ENCODE measurements at regions not wholly inside any gene's neighbourhood (a gene's known extent, or its start where the extent isn't known, plus 50 kb on each side); places are given as distances from the start of the nearest gene placed in this dataset.
"Not testable (repeated sequence)": the region's sequence is repeated elsewhere in the genome, so short reads cannot be mapped to it uniquely, and the experiment has no call there.

DNA sequence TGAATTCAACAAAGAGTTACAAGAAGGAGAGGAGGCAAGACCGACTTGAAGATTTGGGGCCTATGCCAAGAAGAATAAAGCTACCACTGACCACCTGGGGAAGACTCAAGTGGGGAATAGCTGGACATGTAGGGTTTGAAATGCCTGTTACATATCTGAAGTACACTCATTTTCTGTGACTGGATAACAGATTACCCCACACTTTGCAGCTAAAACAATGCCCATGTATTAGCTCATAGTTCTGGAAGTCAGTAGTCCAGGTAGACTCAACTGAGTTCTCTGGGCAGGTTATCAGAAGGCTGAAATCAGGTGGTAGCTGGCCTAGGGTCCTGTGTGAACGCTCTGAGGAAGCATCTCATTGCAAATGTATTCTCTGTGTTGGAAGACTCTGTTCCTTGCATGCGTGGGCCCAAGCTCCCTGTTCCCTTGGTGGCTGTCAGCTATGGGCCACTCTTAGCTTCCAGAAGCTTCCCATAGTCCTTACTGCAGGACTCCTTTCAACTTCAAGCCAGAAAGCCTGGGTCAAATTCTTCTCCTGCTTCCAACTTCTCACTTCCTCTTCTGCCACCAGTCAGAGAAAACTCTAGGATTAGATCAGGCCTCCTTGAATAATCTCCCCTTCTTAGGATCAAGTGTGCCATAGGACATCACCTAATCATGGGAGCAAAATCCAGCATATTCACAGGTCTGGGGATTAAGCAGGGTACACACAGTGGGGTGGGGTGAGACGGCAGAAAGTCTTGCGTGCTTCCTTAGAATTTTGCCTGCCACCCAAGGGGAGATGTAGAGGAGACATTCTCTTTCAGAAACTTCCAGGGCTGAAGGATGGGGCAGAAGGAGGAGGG is 187.8 kb downstream of the SHQ1 start:
- no peak for DNase-seq (ENCODE audit: low spot score)

DNA sequence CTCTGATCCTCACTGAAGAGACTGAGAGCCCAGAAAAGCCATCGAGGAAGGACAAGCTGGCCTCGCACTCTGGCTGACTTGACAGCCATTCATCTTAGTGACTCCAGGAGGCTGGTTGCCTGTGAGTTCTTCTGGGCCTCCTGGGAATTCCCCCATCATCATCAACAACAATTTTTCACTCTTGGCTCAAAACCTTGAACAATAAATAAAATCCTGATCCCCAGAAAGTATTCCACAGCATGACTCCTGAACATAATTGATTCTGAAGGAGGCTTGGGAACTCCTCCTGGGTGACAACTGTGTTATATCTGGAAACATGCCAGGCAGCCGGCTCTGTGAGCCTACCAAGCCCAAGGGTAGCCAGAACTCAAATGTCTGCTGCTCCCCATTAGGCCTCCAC is 188.6 kb downstream of the SHQ1 start:
- no peak for DNase-seq (ENCODE audit: low spot score)

DNA sequence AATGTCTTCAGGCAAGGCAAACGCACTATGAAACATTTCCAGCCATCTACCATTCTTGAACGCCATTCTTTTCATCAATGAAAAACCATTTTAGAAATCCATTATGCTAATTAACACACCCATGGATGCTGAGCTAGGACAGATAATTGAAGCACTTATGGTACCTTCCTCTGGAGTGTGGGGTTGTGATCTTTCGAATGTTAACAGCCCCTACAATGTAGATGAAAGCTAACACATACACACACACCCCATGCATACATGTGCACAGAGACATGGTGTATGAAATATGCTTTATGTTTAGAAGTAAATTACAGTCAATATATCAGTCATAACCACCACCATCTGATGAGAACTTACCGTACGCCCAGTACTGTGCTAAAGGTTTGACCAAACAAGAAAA is 189.1 kb downstream of the SHQ1 start:
- DNase-seq (ENCODE audit: low spot score) = no peak

DNA sequence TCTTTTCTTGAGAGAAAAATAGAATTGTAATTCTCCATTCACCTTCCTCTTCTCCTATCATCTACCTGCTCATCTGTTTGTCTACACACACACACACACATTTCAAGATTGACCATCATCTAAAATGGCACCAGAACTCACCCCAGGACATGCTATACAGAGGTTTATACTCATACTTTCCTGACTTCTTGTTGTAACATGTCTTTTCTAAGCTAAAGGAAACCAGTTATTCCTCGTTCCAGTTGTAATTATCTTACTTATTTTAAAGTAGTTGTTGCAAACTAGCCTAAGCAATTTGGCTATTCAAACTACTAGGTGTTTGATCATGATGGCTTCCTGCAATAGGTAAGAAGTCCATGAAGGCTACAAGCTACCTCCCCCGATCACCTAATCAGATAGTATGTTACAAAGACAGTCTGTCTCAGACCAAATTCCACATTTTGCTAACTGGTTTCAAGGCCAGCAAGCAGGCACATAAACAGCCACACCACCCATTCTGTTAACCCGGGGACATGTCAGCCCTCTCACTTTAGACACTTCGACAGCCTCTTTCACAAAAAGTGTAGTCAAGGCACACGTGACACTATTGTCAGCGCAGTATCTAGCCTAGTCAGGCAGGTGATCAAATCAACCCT is 189.7 kb downstream of the SHQ1 start:
- DNase-seq (ENCODE audit: low spot score) = no peak

DNA sequence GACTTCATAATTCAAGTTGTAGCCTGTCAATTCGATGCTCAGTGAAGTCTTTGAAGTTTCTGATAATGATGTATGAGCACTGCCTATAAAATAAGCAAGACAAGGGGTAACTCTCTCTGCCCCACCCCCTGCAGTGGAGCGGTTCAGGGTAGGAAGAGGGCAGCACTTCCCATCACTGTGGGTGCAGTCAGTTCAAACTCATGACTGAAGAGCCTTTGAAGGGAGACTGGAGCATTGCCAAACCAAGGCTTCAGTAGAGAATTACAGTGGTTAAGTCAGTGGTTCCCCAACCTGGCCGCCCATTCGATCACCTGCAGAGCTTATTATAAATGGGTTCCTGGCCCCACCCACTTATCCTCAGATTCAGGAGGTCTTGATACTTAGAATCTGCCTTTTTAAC is 190.6 kb downstream of the SHQ1 start:
- DNase-seq (ENCODE audit: low spot score) = peak; percentile 50

DNA sequence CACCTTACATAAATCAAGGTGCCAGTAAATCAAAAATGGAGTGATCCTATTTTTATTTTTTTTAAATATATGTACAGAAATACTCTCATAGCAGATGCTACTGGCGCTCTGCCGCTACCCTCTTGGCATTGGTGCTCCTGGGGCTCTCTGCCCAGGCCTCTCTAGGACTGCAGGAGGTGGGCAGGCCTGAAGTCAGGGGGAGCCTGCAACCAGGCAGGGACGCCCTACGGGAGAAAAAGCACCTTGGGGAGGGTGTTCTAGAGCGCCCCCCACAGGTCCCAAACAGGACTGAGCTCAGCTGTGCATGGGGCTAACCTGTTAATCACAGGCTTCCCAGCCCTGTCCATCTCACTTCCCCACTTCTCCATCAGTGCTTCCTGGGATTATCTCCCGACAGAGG is 192.5 kb downstream of the SHQ1 start:
- DNase-seq (ENCODE audit: low spot score) = no peak

DNA sequence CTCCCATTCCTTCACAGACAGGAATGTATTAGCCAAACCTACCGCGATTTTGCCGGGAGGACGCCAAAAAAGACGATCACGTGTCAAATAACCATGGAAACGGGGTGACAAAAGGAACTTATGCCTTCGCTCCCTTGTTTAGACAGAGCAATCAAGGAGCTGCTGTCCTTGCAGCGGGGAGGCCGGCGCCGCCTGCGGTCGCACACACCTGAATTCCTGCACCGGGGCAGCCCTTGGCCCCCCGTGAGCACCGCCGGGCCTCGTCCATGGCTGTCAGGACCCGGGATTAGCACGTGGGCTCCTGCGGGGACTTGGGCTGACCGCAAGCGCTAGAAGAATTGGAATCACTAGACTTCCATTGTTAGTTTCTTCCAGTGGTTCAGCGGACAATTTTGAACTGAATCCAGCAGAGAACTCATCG is 193.1 kb downstream of the SHQ1 start:
- DNase-seq (ENCODE audit: low spot score) = peak; percentile 41

DNA sequence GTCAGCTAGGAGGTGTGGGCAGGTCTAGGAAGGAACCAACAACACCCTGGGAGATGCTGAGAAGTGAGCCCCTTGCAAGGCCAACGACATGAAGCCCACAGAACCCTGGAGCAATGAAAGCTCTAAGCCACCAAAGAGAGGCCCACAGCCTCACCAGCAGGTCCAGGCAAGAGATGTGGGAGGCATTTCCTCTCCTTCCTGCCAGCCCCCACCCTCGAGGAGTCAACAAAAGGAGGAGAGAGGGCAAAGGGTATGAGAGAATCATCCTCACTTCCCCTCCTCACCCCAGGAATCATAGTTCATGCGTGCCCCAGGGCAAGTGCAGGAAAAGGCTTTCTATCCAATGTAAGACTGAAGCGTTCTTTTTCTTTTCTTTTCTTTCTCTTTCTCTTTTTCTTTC is 195.8 kb downstream of the SHQ1 start:
- DNase-seq (ENCODE audit: low spot score) = no peak

DNA sequence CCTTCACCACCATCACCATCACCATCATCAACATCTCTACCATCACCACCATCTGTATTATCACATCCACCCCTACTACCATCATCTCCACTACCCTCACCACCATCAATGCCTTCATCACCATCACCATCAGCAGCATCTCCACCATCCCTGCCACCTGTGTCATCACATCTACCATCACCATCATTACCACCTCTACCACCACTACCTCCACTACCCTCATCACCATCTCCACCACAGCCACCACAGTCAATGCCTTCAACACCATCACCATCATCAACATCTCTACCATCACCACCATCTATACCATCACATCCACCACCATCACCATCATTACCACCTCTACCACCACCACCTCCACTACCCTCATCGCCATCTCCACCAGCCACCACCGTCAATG is 196.7 kb downstream of the SHQ1 start:
- no peak for DNase-seq (ENCODE audit: low spot score)

DNA sequence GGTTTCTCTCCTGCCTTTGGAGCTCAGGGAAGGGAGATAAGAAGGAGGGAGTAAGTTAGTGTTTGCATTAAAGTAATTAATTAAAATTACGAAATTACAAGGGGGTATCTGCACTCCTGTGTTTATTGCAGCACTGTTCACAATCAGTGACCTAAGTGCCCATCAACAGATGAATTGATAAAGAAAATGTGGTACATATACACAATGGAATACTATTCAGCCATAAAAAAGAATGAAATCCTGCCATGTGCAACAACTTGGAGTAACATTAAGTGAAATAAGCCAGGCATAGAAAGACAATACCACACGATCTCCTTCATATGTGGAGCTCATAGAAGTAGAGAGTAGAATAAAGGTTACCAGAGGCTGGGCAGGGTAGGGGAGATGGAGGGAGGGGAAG is 202.0 kb downstream of the SHQ1 start:
- no peak for DNase-seq (ENCODE audit: low spot score)

DNA sequence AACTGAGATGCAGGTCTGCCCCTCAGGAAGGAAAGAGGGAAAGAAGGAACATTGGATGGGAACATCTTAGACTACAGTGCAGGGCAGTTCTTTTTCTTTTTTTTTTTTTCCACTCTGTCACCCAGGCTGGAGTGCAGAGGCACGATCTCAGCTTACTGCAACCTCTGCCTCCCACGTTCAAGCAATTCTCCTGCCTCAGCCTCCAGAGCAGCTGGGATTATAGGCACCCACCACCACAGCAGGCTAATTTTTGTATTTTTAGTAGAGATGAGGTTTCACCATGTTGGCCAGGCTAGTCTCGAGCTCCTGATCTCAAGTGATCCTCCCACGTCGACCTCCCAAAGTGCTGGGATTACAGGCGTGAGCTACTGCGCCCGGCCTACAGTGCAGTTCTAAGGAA is 204.6 kb downstream of the SHQ1 start:
- not testable (repeated sequence) for DNase-seq (ENCODE audit: low spot score)

DNA sequence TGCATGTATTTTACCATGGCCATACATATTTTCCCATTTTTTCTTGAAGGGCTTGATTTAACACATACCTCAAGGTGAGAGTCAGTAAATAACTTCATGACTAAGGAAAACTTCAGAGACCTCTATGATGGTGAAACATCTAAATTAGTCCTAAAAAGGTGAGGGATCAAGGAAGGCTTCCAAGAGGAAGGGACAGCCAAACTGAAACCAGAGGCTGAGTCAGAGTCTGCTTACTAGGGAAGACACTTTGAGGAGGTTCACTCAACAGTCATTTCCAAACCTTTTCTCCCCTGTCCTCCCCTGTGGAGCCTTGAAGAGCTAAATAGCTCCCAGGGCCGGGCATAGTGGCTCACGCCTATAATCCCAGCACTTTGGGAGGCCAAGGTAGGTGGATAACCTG is 206.6 kb downstream of the SHQ1 start:
- no peak for DNase-seq (ENCODE audit: low spot score)

DNA sequence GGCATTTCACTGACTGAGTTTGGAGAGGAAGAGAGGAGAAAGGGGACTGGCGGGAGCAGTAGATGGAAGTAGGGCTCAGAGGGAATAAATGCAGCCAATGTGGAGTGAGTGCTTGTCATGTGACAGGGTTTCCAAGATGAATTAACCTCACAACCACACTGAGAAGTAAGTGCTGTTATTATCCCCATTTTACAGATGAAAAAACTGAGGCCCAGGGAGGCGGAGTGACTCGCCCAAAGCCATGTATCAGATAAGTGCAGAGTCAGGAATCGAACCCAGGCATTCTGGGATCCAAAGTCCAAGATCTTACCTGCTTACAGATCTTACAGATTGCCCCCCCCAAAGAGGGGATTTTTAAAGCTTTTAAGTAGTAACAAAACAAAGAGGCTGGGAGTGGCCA is 207.2 kb downstream of the SHQ1 start:
- DNase-seq (ENCODE audit: low spot score) = no peak

DNA sequence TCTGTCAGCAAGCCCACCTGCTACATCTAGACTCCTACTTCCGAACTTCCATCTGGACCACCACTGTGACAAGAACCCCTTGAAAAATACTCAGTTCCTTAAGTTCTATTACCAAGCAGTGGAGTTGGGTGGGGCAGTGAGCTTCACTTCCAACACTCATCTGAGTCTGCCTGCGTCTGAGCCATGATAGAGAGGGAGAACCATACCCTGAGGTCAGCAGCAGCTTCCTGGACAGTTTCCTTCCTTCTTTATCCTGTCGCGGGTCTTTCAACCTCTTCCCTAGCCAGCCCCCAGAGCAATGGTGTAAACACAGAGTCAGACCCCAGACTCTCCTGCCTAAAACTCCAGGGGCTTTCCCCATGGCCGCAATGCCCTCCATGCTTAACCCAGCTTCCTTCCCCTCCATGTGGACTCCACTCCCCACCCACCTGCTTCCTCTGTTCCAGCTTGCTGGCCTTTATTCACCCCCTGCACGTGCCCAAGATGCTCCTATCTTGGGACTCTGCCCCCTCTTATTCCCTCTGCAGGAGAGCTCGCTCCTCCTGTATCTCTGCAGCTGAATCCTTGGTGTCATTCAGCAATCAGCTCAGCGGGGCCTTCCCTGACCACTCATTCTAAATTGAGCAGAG is 211.2 kb downstream of the SHQ1 start:
- DNase-seq (ENCODE audit: low spot score) = no peak

DNA sequence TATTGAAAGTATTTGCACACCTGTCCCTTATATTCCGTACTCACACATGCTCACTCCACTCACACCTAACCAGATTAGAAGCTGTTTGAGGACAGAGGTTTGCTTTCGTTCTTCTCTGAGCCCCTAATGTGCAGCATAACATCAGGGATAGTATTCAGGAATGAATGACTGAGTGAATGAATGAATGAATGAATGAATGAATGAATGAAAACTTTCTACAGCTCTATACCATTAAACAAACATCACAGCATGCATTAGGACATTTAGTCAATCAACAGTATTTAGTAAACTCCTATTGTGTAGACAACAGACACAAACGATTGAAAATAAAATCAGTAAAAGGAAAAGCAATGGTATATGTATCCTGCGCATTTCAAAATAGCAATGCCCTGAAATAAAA is 212.7 kb downstream of the SHQ1 start:
- no peak for DNase-seq (ENCODE audit: low spot score)

DNA sequence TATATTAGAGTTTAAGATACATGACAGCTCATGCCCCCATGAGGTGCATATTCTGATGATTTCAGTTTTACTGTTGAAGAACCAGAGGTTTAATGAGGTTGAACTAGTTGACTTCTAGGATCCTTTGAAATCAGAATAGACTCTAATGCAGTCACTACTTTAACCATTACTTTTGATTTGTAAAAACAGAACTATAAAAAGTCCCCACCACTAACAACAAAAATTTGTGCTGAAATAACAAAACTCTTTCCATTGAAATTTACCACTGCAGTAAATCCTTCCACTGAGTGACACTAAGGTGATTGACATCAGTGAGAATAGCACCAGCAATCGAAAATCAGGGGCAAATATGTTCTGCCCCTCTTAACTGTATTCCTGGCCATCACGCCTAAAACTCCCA is 214.1 kb downstream of the SHQ1 start:
- no peak for DNase-seq (ENCODE audit: low spot score)

DNA sequence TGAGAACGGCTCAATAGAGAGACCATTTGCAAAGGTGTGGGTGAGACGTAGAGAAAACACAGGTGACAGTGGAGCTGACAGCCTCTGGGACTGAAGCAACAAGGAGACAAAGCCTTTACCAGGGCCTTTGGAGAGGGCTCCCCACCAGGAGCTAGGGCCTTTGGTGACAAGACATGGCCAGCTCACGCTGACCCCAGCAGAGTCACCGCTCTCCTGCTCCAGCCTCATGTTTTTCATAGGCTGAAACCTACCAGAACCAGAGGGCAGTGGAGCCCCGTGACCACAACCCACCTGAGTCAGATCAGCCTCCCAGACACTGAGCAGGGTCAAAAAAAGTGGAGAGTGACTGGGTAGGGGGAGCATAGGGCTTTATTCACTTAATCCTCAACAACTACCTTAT is 214.7 kb downstream of the SHQ1 start:
- no peak for DNase-seq (ENCODE audit: low spot score)

DNA sequence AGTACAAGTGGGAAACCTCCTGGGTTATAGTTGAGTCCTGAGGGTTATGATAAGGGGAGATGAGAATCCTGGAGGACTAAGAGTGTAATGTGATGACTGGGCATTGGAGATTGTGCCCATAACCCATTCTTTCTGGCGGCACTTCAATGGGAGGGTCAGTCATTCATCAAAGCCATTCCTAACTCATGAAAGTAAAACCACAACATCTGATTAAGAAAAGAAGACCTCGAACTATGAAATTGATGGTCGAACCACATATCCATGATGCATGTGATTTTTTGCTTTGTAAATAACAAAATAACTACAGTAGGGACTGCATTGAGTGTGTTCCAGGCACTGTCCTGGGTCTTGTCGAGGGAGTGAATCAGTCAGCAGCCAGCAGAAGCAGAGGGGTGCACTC is 215.1 kb downstream of the SHQ1 start:
- no peak for DNase-seq (ENCODE audit: low spot score)

DNA sequence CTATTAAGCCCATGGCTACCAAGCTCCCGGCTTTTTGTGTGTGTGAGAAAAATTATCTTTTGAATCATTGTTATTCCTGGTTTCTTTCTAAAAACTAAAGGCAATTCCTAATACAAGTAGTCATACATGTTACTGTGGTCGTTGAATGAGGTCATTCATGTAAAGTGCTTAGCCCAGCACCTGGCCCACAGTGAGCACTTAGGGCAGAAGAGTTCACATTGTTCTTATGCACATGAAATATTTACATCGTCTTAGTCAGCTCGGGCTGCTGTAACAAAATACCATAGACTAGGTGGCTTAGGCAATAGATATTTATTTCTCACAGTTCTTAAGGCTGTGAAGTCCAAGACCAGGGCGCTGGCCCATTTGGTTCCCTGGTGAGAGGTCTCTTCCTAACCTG is 216.1 kb downstream of the SHQ1 start:
- no peak for DNase-seq (ENCODE audit: low spot score)

DNA sequence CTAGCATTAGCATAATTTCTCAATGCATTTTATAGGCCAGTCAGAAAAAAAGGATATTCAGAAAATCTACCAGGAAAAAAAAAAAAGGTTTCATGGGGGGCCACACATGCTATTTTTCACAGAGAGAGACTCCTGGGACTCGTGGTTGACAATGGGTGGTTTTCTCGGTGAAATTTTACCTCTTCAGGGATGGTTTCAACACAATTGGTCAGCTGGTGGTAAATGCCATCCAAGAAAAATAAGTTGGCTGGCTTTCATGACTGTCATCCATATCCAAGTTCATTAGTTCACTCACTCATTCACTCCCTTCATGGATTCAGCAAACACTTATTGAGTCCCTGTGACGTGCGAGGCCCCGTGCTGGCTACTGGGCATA is 217.3 kb downstream of the SHQ1 start:
- no peak for DNase-seq (ENCODE audit: low spot score)

DNA sequence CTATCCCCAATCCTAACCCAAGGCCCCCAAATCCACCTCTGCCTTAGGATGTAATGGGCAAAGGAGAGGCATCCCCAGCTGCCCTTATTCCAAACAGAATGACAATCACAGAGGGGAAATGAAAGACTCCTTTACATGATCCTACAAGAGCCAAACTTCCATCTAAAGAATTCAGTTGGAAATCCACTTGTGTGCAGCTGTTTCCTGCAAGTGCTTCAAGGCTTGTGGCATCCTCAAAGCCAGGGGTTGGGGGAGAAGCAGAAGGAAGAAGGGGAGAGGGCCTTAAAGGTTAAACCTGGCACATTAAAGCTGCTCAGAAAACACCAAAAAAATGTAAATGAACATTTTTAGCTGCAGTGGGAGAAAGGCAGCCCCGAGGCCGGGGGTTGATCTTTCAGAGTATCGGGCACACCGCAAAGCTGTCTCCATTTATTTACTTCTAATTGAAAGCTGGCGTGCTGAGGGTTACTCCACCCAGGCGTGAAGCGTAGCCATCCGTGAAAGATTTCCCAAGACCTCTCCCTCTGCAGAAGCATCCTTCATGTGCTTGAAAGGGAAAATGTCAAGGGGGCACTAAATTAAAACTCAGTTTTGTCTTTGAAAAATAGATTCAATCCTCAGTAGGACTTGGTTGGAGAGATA is 217.8 kb downstream of the SHQ1 start:
- no peak for DNase-seq (ENCODE audit: low spot score)

DNA sequence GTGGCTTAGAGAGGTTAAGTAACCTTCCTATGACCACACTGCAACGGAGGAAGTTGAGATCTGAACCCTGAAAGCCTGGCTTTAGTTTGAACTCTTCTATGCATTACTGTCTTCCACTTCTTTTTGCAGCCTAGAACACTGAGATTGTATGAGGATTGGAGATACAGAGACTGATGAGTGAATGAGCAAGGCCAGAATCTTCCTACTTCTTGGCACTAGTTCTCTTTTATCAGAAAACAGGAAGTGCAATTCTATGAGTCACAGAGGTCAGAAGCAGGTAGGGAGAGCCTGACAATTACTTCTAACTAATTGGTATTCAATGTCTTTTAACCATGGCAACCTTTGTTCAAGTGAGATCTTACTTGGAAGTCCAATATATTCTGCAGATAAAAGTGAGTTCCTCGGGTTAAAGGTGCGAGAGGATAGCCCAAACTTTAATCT is 219.0 kb downstream of the SHQ1 start:
- DNase-seq (ENCODE audit: low spot score) = no peak

DNA sequence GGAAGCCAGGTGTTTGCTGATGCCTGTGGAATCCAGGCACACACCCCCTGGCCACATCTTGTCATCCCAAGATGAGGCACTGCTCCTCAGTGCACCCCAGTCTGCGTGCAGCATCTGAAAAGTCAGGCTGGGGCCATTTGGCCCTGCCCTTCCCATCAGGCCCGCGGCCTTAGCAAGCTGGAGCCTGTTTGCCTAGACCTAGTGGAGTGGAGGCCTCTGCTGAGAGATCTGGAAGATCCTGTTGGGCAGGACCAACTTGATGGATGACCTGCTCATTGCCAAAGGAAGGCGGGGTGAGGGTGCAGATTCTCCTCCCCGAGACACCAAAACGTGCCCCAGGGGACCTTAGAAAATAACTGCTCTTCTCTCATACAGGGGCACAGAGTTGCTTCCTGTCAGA is 220.2 kb downstream of the SHQ1 start:
- no peak for DNase-seq (ENCODE audit: low spot score)
